Putamen (tissue), 1 donor: ENCODE measurements at regions not wholly inside any gene's neighbourhood (a gene's known extent, or its start where the extent isn't known, plus 50 kb on each side); places are given as distances from the start of the nearest gene placed in this dataset.
A peak's percentile ranks its signal among the peaks of the same experiment; 100 is the strongest.

Experiments
- DNase-seq: peaks from one replicate; pipeline ENCODE4 v3.0.0-alpha.2; 2016; ENCODE audit warnings: low spot score

DNA sequence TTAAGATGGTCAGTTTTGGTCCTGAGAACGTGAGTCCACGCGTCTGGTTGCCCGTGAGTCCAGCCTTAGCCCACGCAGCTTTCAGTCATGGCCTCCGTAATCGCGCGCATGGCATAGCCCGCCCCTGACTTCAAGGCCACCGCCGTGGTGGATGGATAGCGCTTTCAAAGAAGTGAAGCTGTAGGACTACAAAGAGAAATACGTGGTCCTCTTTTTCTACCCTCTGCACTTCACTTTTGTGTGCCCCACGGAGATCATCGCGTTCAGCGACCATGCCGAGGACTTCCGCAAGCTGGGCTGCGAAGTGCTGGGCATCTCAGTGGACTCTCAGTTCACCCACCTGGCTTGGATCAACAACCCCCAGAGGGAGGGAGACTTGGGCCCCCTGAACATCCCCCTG, 142.0 kb upstream of the MCHR2 start:
- no peak for DNase-seq

DNA sequence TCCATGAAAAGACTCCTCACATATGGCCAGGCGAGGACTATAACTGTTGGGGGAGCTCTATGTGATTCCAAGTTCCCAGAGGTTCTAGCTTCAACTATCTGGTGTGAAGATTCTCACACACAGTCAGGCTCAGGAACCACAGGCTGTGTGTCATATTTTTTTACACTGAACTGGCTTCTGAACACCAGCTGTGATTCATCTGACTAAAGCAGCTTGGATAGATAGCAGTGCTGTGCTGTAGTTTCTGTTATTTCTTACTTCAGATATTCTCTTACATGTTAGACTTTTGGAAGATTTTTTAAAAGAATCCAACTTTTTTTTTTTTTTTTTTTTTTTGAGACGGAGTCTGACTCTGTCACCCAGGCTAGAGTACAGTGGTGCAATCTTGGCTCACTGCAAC, 140.7 kb upstream of the MCHR2 start:
- no peak for DNase-seq

DNA sequence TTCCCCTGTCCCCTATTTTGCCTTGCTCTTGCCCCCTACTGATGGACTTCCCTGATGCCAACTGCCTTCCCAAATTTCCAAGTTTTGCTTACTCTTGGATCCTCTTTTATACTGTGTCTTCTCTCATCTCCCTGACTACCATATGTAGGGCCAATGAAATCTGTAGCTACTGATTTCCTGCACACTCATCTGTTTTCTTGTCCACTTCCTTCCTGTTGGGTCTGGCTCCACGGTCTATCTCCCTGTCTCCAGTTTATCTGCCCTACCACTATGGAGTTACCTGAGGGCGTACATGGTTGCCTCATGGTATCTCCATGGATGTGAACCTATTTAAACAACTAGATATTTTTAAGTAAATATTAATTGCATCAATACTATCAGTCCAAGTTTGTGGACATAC, 140.3 kb upstream of the MCHR2 start:
- DNase-seq: no peak

DNA sequence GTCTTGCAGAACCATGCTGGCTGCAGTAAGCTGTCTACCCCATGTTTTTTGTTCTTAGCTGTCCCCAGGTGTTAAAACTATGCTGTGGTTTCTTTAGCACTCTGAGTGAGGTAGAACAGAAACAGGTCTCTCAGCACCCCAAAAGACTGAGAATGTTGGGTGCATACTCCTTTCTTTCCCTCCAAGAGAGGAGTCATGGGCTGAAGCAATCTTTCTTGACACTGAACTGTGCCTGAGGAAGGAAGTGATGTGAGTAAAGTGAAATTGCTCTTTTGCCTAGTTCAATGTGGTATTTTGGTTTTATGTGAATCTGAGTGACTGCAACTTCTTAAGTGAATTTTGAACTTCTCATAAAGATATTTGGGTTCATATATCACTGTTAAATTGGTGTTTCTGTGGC, 138.0 kb upstream of the MCHR2 start:
- no peak for DNase-seq

DNA sequence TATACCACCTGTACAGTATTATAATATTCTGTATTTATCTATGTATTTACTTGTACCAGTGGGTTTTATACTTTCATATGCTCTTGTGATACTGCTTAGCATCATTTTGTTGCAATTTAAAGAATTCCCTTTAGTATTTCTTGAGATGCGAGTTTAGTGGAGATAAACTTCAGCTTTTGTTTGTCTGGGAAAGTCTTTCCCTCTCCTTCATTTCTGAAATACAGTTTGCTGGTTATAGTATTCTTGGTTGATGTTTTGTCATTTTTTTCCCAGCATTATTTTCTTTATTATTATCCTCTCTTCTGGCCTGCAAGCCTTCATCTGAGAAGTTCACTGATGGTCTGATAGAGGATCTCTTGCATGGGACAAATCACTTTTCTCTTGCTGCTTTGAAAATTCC, 136.6 kb upstream of the MCHR2 start:
- DNase-seq: no peak

GRCh38 chr6:100126790-100127484, 132.9 kb upstream of the MCHR2 start:
- no peak for DNase-seq

- DNase-seq: no peak
These were observed 128.0 kb upstream of the MCHR2 start for GRCh38 chr6:100121854-100122609.

GRCh38 chr6:100119261-100119660, 125.2 kb upstream of the MCHR2 start:
- DNase-seq: no peak

DNA sequence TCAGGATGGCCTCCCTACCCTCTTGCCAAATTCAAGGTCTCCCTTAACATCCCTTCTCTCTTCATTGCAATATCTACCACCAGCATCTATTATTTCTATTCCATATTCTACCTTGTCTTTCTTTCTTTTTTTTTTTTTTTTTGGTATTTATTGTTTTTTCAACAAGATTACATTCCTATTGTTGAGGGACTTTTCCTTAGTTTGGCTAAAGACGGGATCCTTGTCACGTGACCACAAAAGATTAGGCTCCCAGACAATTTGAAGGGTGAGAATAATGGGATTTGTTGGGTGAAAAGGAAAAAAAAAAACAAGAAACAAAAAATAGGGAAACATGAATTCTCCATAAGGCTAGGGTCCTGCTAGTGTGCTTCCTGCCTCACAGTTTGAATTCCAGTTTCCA, 124.3 kb upstream of the MCHR2 start:
- DNase-seq: no peak

GRCh38 chr6:100117680-100118079, 123.7 kb upstream of the MCHR2 start:
- DNase-seq: no peak

DNA sequence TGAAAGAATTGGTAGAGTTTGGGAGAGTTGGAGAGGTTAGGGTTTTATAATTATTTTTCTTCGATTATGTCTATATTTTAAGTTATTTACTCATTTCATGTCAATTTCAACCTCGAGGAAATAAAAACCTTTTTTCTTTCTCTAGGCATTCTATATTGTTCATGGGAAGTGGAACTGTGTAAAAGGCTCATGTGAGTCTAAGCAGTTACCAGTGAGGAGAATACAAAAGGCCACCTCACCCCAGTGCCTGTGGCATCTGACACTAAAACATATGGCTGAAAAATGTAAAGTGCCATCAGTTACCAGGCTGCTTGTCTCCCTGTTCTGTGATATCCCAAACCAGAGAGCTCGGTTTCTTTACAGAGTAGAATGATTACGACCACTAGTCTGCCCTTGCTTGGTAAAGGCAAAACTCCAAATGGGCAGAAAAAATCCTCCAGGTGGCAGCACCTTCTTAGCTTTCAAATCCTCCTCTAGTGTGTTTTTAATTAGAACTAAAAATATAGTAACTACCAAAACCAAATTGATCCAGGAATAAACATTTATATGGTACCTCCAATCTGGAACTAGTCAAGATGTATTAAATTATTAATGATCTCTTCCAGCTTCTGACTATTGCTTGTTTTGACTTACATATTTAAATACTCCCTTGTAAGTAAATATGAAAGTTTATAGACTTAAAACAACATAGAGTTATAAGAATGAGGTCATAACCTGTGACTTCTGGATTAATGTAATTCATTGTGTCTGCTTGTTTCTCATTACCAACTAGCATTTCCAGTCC, 122.6 kb upstream of the MCHR2 start:
- DNase-seq: peak; percentile 14

DNA sequence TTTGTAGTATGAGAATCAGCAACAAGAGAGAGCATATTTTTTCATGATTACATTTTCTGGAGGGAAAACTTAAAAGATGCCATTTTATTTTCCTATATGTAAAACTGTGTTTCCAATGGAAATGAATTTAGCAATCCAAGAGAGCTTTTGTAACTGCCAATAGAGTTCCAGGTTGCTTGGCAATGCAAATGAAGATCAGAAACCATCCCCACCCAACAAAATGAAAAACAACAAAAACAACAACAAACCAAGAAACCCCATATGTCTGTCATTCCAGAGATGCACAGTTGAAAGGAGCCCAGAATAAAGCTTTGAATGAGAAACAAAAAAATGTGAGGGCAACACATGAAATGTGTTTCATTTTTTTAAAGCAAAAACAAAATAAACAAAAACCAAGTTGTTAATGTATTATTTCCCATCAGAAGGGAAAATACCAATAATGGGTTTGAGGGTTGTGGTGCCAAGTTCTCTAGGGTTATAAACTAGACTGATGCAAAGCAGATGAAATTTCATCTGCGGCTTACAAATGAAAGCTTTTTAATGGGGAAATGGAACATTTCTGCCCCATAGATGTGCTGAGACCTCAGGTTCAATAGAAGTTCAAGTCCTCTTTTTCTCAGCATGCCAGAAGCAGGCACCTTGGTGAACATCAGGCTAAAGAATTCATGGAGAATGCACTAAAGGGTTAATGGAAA, 121.5 kb upstream of the MCHR2 start:
- DNase-seq: no peak

GRCh38 chr6:100112855-100113508, 119.0 kb upstream of the MCHR2 start:
- no peak for DNase-seq

GRCh38 chr6:100105919-100106529, 112.0 kb upstream of the MCHR2 start:
- DNase-seq: no peak

GRCh38 chr6:100105138-100105537, 111.1 kb upstream of the MCHR2 start:
- DNase-seq: no peak

DNA sequence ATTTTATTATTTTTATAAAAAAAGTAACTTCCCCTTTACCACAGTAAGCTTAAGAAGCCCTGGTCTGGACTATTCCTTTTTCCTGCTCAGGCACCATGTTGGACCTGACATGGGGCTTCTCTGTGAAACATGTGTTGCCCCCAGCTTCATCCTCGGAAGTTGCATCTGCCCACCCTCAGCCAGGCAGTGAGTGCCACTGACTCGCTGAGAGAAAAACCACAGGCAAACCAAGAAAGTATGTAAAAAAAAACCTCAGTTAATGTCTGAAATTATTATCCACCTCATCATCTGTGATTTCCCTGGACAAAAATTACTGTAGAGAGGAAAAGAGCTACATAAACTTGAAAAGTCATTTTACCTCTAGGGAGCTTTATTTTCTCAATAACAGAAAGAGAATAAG, 109.9 kb upstream of the MCHR2 start:
- no peak for DNase-seq

DNA sequence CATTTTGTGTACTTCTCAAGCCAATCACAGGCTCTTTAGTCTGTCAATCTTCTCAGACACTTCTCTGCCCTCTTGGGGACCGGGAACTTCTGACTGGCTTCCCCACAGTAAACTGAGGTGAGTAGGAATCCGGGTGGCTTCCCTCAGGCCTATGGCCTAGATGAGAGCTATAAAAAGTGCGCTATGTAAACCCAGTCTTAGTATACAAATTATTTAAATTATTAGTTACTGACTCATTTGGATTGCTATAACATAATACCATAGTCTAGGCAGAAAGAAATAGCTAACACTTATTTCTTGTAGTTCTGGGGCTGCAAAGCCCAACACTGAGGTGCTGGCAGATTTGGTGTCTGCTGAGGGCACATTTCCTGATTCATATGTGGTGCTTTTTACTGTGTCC, 109.2 kb upstream of the MCHR2 start:
- DNase-seq: no peak

GRCh38 chr6:100101644-100102043, 107.6 kb upstream of the MCHR2 start:
- DNase-seq: no peak

DNA sequence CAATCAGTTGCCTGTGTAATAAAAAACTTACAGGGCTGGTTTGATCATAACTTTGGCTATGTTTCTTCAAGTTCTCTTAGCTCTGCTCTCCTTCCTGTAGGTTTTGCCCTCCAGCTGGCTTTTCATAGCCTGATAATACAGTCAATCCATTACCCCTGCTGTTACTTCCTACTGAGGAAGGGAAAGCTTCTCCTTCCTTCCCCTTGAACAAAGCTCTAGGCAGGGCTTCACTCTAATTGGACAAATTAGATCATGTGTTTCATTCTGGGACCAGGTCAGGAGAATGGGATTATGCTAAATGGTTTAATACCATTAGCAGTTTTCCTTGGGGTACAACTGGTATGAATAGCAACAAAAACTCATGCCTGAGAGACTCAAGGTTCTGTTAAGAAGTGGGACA, 106.8 kb upstream of the MCHR2 start:
- no peak for DNase-seq

DNA sequence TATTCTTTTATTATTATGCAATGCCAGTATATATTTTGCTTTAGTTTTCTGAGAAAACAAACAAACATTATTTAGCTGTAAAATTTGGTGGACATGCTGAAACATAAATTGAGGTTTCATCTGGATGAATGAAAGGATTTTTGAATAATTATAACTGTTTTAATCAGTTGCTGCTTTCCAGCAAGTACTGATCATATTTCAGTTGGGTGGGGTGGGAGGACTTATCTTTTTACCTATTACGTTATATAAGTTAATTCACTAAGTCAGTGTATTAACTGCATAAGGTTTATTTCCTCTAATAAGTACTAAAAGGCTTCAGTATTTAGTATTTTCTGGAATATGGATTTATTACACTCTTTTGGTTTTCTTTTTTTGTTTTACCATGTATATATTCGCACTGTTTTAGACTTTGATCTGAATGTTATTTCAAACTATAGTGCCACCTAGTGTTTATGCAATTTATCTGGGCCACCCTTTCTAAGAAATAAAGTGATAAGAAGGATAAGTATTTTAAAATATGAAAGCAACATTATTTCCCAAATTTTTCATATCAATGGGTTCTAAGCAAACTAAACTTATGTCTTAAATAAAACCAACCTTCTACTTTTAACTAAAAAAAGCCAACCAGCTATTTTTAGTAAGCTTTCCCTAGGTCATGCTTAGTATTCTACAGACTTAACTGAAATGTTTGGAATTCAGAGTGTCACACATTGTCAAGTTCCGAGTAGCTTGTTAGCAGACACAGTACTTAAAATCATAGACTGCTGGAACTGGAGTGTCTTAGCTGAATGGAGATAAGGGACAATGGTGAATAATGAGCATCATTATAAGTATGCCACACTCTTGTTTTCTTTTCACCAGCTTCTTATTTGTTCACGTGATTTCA, 105.4 kb upstream of the MCHR2 start:
- DNase-seq: peak; percentile 14
